ENCODE measurements at regions not wholly inside any gene's neighbourhood (a gene's known extent, or its start where the extent isn't known, plus 50 kb on each side); places are given as distances from the start of the nearest gene placed in this dataset.

DNA sequence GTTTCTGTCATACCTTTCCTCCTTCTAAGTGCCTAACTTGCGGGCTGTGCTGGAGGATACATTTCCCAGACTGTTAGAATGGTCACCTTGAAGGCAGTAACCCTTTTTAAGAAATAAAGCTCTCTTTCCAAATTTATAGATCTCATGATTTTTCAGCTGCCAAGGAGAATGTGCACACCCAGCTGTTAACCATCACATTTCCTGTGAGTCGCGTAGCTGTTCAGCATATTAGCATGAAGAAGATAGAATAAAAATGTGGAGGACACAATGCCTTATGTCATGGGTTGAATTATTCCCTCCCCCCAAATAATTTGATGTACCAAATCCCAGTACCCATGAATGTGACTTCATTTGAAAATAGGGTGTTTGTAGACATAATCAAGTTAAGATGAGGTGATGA is 729.4 kb downstream of the MTRR start:
- TF ChIP-seq CTCF (IDR thresholded peaks at IDR 0.05), result no peak
- no peak for TF ChIP-seq POLR2A (IDR thresholded peaks at IDR 0.05)
- no peak for TF ChIP-seq POLR2AphosphoS5 (IDR thresholded peaks at IDR 0.05; ENCODE audit: insufficient read depth in 1 of 2, low read depth in 1 of 2)
